ENCODE measurements at regions not wholly inside any gene's neighbourhood (a gene's known extent, or its start where the extent isn't known, plus 50 kb on each side); places are given as distances from the start of the nearest gene placed in this dataset.

- TF ChIP-seq USF1 (IDR thresholded peaks at IDR 0.05) (no peak), CEBPB (IDR thresholded peaks at IDR 0.05) (no peak), MAX (IDR thresholded peaks at IDR 0.05) (no peak), EP300 (IDR thresholded peaks at IDR 0.05; ENCODE audit: borderline replicate concordance) (no peak), TEAD4 (IDR thresholded peaks at IDR 0.05) (no peak)
Observed at GRCh38 chr10:108454224-108454623, 1289.7 kb upstream of the SORCS1 start.

Data from Ishikawa (cell line).